Neural progenitor cell (in vitro differentiated cells): ENCODE measurements at regions not wholly inside any gene's neighbourhood (a gene's known extent, or its start where the extent isn't known, plus 50 kb on each side); places are given as distances from the start of the nearest gene placed in this dataset.

Source experiments
- DNase-seq: peaks from one replicate; pipeline ENCODE4 v3.0.0-alpha.2; 2016; ENCODE audit warnings: low spot score
- H2AFZ ChIP-seq: fragments of 200-600 bp; sonication (generic); replicated peaks from 2 replicates; pipeline ENCODE4 v1.6.1; 2016; ENCODE audit warnings: antibody characterized with exemption
- H3F3A ChIP-seq: fragments of 200-600 bp; sonication (generic); 2 replicates; pipeline ENCODE4 v1.6.1; 2016; ENCODE audit warnings: antibody characterized with exemption, low read depth
- H3K27ac ChIP-seq: fragments of 200-600 bp; sonication (generic); 2 replicates; pipeline ENCODE4 v1.5.1; 2016; ENCODE audit warnings: mild to moderate bottlenecking
- H3K27me3 ChIP-seq: fragments of 200-600 bp; sonication (generic); 2 replicates; pipeline ENCODE4 v1.6.1; 2016; ENCODE audit warnings: mild to moderate bottlenecking, moderate library complexity
- H3K36me3 ChIP-seq: fragments of 200-600 bp; sonication (generic); 2 replicates; pipeline ENCODE4 v1.5.1; 2016
- H3K4me1 ChIP-seq: fragments of 200-600 bp; sonication (generic); 2 replicates; pipeline ENCODE4 v1.6.1; 2016; ENCODE audit warnings: mixed run types
- H3K4me2 ChIP-seq: fragments of 200-600 bp; sonication (generic); 2 replicates; pipeline ENCODE4 v1.6.1; 2016
- H3K4me3 ChIP-seq: fragments of 200-600 bp; sonication (generic); 2 replicates; pipeline ENCODE4 v1.5.1; 2016
- H3K79me2 ChIP-seq: fragments of 200-600 bp; sonication (generic); 2 replicates; pipeline ENCODE4 v1.6.1; 2016; ENCODE audit warnings: low read depth
- H3K9ac ChIP-seq: fragments of 200-600 bp; sonication (generic); 2 replicates; pipeline ENCODE4 v1.6.1; 2016
- H3K9me3 ChIP-seq: fragments of 200-600 bp; sonication (generic); 2 replicates; pipeline ENCODE4 v1.5.1; 2016; ENCODE audit warnings: low read depth
- H4K20me1 ChIP-seq: fragments of 200-600 bp; sonication (generic); 2 replicates; pipeline ENCODE4 v1.6.1; 2016; ENCODE audit warnings: low read depth
- H3K27ac Mint-ChIP-seq: 3 replicates; pipeline ENCODE4 v1.8.0; 2021; ENCODE audit warnings: mixed read lengths
- H3K27me3 Mint-ChIP-seq: 2 replicates; pipeline ENCODE4 v1.8.0; 2022; ENCODE audit warnings: low read depth, mild to moderate bottlenecking, inconsistent platforms, moderate library complexity, mixed read lengths; ENCODE audit not compliant: insufficient read depth
- H3K36me3 Mint-ChIP-seq: 3 replicates; pipeline ENCODE4 v1.8.0; 2021; ENCODE audit warnings: mixed read lengths
- H3K4me1 Mint-ChIP-seq: 3 replicates; pipeline ENCODE4 v1.8.0; 2021; ENCODE audit warnings: mixed read lengths
- H3K4me3 Mint-ChIP-seq: 3 replicates; pipeline ENCODE4 v1.8.0; 2021; ENCODE audit warnings: mild to moderate bottlenecking, moderate library complexity, mixed read lengths
- H3K9me3 Mint-ChIP-seq: 3 replicates; pipeline ENCODE4 v1.8.0; 2020; ENCODE audit warnings: mixed read lengths
- EZH2 ChIP-seq: fragments of 200-600 bp; sonication (generic); IDR thresholded peaks from 2 replicates; pipeline ENCODE4 v1.6.1; 2017; ENCODE audit warnings: antibody characterized with exemption, mild to moderate bottlenecking, moderate library complexity
- EZH2phosphoT487 ChIP-seq: fragments of 200-600 bp; sonication (generic); IDR thresholded peaks from 2 replicates; pipeline ENCODE4 v1.6.1; 2017; ENCODE audit warnings: antibody characterized with exemption
- TF ChIP-seq, protein P1 (sequence below): fragments of 200-600 bp; sonication (generic); IDR thresholded peaks from 2 replicates; pipeline ENCODE4 v1.5.1; 2017; ENCODE audit warnings: antibody characterized with exemption, mild to moderate bottlenecking

DNA sequence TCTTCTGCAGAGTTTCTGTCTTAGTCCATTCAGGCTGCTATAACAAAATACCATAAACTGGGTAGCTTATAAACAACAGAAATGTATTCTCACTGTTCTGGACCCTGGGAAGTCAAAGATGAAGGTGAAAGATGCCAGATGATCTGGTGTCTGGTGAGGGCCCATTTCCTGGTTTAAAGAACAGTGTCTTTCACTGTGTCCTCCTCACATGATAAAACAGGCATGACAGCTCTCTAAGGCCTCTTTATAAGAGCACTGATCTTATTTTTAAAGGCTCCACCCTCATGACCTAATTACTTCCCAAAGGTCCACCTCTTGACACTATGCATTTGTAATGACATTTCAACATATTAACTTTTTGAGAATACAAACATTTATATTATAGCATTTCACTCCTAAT lies 250.2 kb upstream of the ZRANB2 start:
- no peak overlapping the region for H3K4me2 ChIP-seq
- no peaks in the 10 kb centered on the region for H3K9me3 Mint-ChIP-seq
- H3K4me3 Mint-ChIP-seq: no peak overlapping the region
- no peaks in the 10 kb centered on the region for H3K79me2 ChIP-seq
- no peak overlapping the region for H3K27ac ChIP-seq
- H3K4me1 ChIP-seq: no peaks in the 10 kb centered on the region
- H3K36me3 ChIP-seq: no peaks in the 10 kb centered on the region
- H3K27me3 Mint-ChIP-seq: peaks cover 2% of the 10 kb centered on the region
- H3K27ac Mint-ChIP-seq: no peak overlapping the region
- H3K4me1 Mint-ChIP-seq: no peaks in the 10 kb centered on the region
- no peaks in the 10 kb centered on the region for H3K27me3 ChIP-seq
- H2AFZ ChIP-seq: no peak overlapping the region
- TF ChIP-seq EZH2phosphoT487 (no peak), EZH2 (no peak)
- TF ChIP-seq, protein P1, sequence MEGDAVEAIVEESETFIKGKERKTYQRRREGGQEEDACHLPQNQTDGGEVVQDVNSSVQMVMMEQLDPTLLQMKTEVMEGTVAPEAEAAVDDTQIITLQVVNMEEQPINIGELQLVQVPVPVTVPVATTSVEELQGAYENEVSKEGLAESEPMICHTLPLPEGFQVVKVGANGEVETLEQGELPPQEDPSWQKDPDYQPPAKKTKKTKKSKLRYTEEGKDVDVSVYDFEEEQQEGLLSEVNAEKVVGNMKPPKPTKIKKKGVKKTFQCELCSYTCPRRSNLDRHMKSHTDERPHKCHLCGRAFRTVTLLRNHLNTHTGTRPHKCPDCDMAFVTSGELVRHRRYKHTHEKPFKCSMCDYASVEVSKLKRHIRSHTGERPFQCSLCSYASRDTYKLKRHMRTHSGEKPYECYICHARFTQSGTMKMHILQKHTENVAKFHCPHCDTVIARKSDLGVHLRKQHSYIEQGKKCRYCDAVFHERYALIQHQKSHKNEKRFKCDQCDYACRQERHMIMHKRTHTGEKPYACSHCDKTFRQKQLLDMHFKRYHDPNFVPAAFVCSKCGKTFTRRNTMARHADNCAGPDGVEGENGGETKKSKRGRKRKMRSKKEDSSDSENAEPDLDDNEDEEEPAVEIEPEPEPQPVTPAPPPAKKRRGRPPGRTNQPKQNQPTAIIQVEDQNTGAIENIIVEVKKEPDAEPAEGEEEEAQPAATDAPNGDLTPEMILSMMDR: no peak
- H3K9me3 ChIP-seq: no peaks in the 10 kb centered on the region
- H3K36me3 Mint-ChIP-seq: no peaks in the 10 kb centered on the region
- H3F3A ChIP-seq: no peaks in the 10 kb centered on the region
- H3K9ac ChIP-seq: no peak overlapping the region
- DNase-seq: no peak
- no peaks in the 10 kb centered on the region for H4K20me1 ChIP-seq
- no peak overlapping the region for H3K4me3 ChIP-seq

DNA sequence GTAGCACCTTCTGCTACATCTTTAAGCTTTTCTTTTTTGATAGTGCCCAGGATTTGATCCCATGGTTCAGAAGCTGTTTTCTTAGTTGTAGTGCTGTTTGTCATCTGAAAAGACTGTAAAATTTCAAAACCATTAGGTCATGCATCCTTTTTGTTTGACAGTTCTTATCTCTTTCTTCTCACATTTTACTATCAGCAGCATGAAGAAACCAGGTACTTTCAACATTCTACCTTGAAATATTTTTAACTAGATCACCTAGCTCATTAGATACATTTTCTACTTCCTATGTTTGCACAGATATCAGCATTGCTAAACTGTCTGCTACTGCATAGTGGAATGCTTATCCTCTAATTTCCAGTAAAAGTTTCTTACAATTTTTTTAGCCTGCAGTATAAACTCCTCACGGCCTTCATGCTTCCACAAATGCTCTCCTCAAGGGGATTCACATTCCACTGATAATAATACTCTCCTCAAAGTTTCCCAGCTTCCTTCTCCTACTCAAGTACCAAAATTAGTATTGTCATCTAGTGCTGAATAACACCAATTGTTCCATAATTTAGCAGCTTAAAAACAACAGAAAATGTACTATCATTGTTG lies 243.9 kb upstream of the ZRANB2 start:
- Histone ChIP-seq H3K4me1 (no peaks in the 10 kb centered on the region), H2AFZ (no peak overlapping the region), H4K20me1 (no peaks in the 10 kb centered on the region), H3K4me3 (no peak overlapping the region), H3F3A (no peaks in the 10 kb centered on the region), H3K36me3 (no peaks in the 10 kb centered on the region), H3K79me2 (no peaks in the 10 kb centered on the region), H3K9ac (no peak overlapping the region), H3K9me3 (no peaks in the 10 kb centered on the region), H3K27ac (no peak overlapping the region), H3K27me3 (no peaks in the 10 kb centered on the region), H3K4me2 (no peak overlapping the region)
- H3K4me3 Mint-ChIP-seq: no peak overlapping the region
- H3K27me3 Mint-ChIP-seq: no peaks in the 10 kb centered on the region
- H3K9me3 Mint-ChIP-seq: peaks cover 2% of the 10 kb centered on the region
- no peak overlapping the region for H3K27ac Mint-ChIP-seq
- H3K36me3 Mint-ChIP-seq: no peaks in the 10 kb centered on the region
- DNase-seq: no peak
- no peaks in the 10 kb centered on the region for H3K4me1 Mint-ChIP-seq
- TF ChIP-seq, protein P1: no peak
- no peak for TF ChIP-seq EZH2
- no peak for TF ChIP-seq EZH2phosphoT487

DNA sequence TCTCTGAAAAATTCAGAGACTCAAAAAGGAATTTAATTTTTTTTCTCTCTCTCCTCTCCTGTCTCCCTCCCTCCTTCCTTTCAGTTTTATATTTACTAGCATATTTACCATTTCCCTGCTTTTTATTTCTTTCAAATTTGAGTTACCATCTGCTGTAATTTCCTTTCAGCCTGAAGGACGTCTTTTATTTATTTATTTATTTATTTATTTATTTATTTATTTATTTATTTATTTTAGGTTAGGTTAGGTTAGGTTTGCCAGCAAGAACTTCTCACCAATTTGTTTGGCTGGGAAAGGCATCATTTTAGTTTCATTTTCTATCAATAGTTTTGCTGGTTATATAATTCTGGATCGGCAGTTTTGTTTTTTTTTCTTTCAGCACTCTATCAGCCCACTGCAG lies 231.7 kb upstream of the ZRANB2 start:
- H3K27me3 Mint-ChIP-seq: no peaks in the 10 kb centered on the region
- Histone ChIP-seq H3K9me3 (no peaks in the 10 kb centered on the region), H3F3A (no peaks in the 10 kb centered on the region), H3K79me2 (no peaks in the 10 kb centered on the region), H3K4me1 (no peaks in the 10 kb centered on the region), H2AFZ (no peak overlapping the region), H4K20me1 (no peaks in the 10 kb centered on the region), H3K27me3 (no peaks in the 10 kb centered on the region), H3K4me3 (no peak overlapping the region), H3K9ac (no peak overlapping the region), H3K27ac (no peak overlapping the region), H3K36me3 (no peaks in the 10 kb centered on the region), H3K4me2 (no peak overlapping the region)
- no peaks in the 10 kb centered on the region for H3K36me3 Mint-ChIP-seq
- no peak overlapping the region for H3K4me3 Mint-ChIP-seq
- H3K27ac Mint-ChIP-seq: no peak overlapping the region
- H3K4me1 Mint-ChIP-seq: no peaks in the 10 kb centered on the region
- TF ChIP-seq EZH2phosphoT487 (no peak), EZH2 (no peak)
- TF ChIP-seq, protein P1: no peak
- DNase-seq: no peak
- H3K9me3 Mint-ChIP-seq: no peaks in the 10 kb centered on the region
